Ovary (tissue), 3 donors: ENCODE measurements at regions not wholly inside any gene's neighbourhood (a gene's known extent, or its start where the extent isn't known, plus 50 kb on each side); places are given as distances from the start of the nearest gene placed in this dataset.

ENCODE experiments used
- EP300 ChIP-seq: sonication (generic); formaldehyde crosslinking; IDR thresholded peaks from one replicate; pipeline ENCODE4 v1.6.1; 2017; ENCODE audit warnings: antibody characterized with exemption
- POLR2A ChIP-seq: fragments of 450-650 bp; IDR thresholded peaks from one replicate; pipeline ENCODE4 v1.6.1; 2017; ENCODE audit warnings: antibody characterized with exemption, mild to moderate bottlenecking, moderate library complexity
- TF ChIP-seq, protein P1 (sequence below), 3 donors: fragments of 450-650 bp in 2 of 3; fragments of 200-600 bp in 1 of 3; IDR thresholded peaks; one replicate each; pipeline versions ENCODE4 v1.5.1 to v1.8.0; 2016 to 2022; ENCODE audit warnings: antibody characterized with exemption in 3 of 3, mild to moderate bottlenecking in 1 of 3
- donor health status: DM: no; HTN: no; CAD: no.

DNA sequence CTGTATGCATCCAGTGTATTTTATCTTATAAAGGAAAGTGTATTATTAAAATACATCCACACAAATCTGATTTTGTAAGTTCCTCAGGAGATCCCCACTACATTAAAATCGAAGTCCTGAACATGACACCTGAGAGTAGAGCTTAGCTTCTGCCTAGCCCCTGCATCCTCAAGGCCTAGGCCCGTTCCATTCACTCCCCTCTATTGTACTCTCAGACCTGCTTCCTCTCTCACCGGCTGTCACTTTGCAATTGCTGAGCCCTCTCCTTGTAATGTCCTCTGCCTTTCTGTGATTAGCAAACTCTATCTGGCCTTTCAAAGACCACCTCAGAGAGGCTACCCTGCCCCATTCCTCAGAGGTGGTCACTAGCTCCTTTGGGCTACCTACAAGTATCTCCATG lies 160.8 kb downstream of the FTCDNL1 start:
- TF ChIP-seq POLR2A (no peak), EP300 (no peak)
- TF ChIP-seq, protein P1, sequence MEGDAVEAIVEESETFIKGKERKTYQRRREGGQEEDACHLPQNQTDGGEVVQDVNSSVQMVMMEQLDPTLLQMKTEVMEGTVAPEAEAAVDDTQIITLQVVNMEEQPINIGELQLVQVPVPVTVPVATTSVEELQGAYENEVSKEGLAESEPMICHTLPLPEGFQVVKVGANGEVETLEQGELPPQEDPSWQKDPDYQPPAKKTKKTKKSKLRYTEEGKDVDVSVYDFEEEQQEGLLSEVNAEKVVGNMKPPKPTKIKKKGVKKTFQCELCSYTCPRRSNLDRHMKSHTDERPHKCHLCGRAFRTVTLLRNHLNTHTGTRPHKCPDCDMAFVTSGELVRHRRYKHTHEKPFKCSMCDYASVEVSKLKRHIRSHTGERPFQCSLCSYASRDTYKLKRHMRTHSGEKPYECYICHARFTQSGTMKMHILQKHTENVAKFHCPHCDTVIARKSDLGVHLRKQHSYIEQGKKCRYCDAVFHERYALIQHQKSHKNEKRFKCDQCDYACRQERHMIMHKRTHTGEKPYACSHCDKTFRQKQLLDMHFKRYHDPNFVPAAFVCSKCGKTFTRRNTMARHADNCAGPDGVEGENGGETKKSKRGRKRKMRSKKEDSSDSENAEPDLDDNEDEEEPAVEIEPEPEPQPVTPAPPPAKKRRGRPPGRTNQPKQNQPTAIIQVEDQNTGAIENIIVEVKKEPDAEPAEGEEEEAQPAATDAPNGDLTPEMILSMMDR (IDR thresholded peaks at IDR 0.05) = no peak
